ENCODE measurements at regions not wholly inside any gene's neighbourhood (a gene's known extent, or its start where the extent isn't known, plus 50 kb on each side); places are given as distances from the start of the nearest gene placed in this dataset.
"Not testable (repeated sequence)": the region's sequence is repeated elsewhere in the genome, so short reads cannot be mapped to it uniquely, and the experiment has no call there.

GRCh38 chr2:37757456-37757855 lies 86.0 kb upstream of the CDC42EP3 start:
- not testable (repeated sequence) for TF ChIP-seq POLR2A, CTCF (IDR thresholded peaks at IDR 0.05)
